Uterus (tissue), 2 donors: ENCODE measurements at regions not wholly inside any gene's neighbourhood (a gene's known extent, or its start where the extent isn't known, plus 50 kb on each side); places are given as distances from the start of the nearest gene placed in this dataset.

Experiments used
- CTCF ChIP-seq, 4 experiments: fragments of 200-600 bp in 2 of 4; fragments of 450-650 bp in 2 of 4; sonication (generic) in 2 of 4; IDR thresholded peaks; one replicate each; pipeline ENCODE4 v1.5.1; 2016 to 2019; ENCODE audit warnings: antibody characterized with exemption in 4 of 4, mild to moderate bottlenecking in 2 of 4, moderate library complexity in 1 of 4
- POLR2A ChIP-seq, 2 donors: fragments of 450-650 bp; IDR thresholded peaks; one replicate each; pipeline ENCODE4 v1.6.1; 2016; ENCODE audit warnings: antibody characterized with exemption in 2 of 2, mild to moderate bottlenecking in 1 of 2, moderate library complexity in 1 of 2

- TF ChIP-seq CTCF (IDR thresholded peaks at IDR 0.05): no peak
- TF ChIP-seq POLR2A (IDR thresholded peaks at IDR 0.05): no peak
Observed at GRCh38 chrX:13900351-13900750, 83.5 kb upstream of the GPM6B start.
